Ovary (tissue), 7 donors: ENCODE measurements at regions not wholly inside any gene's neighbourhood (a gene's known extent, or its start where the extent isn't known, plus 50 kb on each side); places are given as distances from the start of the nearest gene placed in this dataset.

ENCODE experiments used
- DNase-seq, 5 donors: peaks; one replicate each; pipeline ENCODE4 v3.0.0-alpha.2; 2019 to 2020
- H3K27ac ChIP-seq, 2 donors: fragments of 200-600 bp; one replicate each; pipeline versions ENCODE4 v1.5.1 to v1.8.0; 2019 to 2022
- H3K27me3 ChIP-seq: fragments of 200-600 bp; one replicate; pipeline ENCODE4 v1.8.0; 2022
- H3K36me3 ChIP-seq: fragments of 200-600 bp; sonication (generic); one replicate; pipeline ENCODE4 v1.5.1; 2019
- H3K4me1 ChIP-seq: one replicate; pipeline ENCODE4 v1.8.1; 2013; ENCODE audit warnings: mild to moderate bottlenecking, moderate library complexity; ENCODE audit not compliant: insufficient read depth
- H3K4me3 ChIP-seq: fragments of 200-600 bp; sonication (generic); one replicate; pipeline ENCODE4 v1.5.1; 2017
- H3K9me3 ChIP-seq, 2 donors: fragments of 200-600 bp in 1 of 2; sonication (generic) in 1 of 2; one replicate each; pipeline versions ENCODE4 v1.5.1 to v1.8.1; 2013 to 2019; ENCODE audit warnings: mild to moderate bottlenecking in 1 of 2, moderate library complexity in 1 of 2
- CTCF ChIP-seq, 3 donors: fragments of 450-650 bp in 2 of 3; fragments of 200-600 bp in 1 of 3; IDR thresholded peaks; one replicate each; pipeline versions ENCODE4 v1.5.1 to v1.8.0; 2016 to 2022; ENCODE audit warnings: antibody characterized with exemption in 3 of 3, mild to moderate bottlenecking in 1 of 3
- EP300 ChIP-seq: sonication (generic); formaldehyde crosslinking; IDR thresholded peaks from one replicate; pipeline ENCODE4 v1.6.1; 2017; ENCODE audit warnings: antibody characterized with exemption
- POLR2A ChIP-seq: fragments of 450-650 bp; IDR thresholded peaks from one replicate; pipeline ENCODE4 v1.6.1; 2017; ENCODE audit warnings: antibody characterized with exemption, mild to moderate bottlenecking, moderate library complexity
- WGBS, 3 donors: extraction: QIAGEN DNeasy Blood & Tissue Kit in 1 of 3; methylation state at CpG; one replicate each; pipeline versions ENCODE4 v1.1.5 to v1.1.7; 2013 to 2017; 5-methylcytosine and 5-hydroxymethylcytosine counted together
- intact Hi-C, 4 donors: fragments of 100-400 bp; cut with DNase I; formaldehyde crosslinking; loops; one replicate each; pipeline versions ENCODE4 v1.11.0 to v1.15.1; 2022 to 2023
- donor health status: DM: no; HTN: no; CAD: no; lungs with moderate emphysema.
- donor health status: DM: no; HTN: no; CAD: no.
- donor health status: Bipolar disorder and iron deficiency.
- donor health status: DM: no; HTN: no; CAD: no.
- donor health status: DM: yes; HTN: yes; CAD: no.

- no peaks in the 10 kb centered on the region for H3K4me1 ChIP-seq
- H3K27me3 ChIP-seq, result no peaks in the 10 kb centered on the region
- no peak overlapping the region for H3K27ac ChIP-seq
- no peaks in the 10 kb centered on the region for H3K36me3 ChIP-seq
- DNase-seq, result no peak
- TF ChIP-seq EP300, result no peak
- intact Hi-C loops, result no loop called here
- H3K4me3 ChIP-seq, result no peak overlapping the region
- H3K9me3 ChIP-seq, result no peaks in the 10 kb centered on the region
These were observed 55.5 kb downstream of the GSPT2 start for GRCh38 chrX:51798701-51799100.

- H3K9me3 ChIP-seq, result no peaks in the 10 kb centered on the region
- no peak overlapping the region for H3K27ac ChIP-seq
- no peaks in the 10 kb centered on the region for H3K36me3 ChIP-seq
- no peaks in the 10 kb centered on the region for H3K27me3 ChIP-seq
- H3K4me3 ChIP-seq, result peak overlapping the region; percentile 44
- peak; percentile 13 to 46 (median 27) for DNase-seq
- intact Hi-C loops, result no loop called here
- H3K4me1 ChIP-seq, result no peaks in the 10 kb centered on the region
- TF ChIP-seq POLR2A (no peak), EP300 (no peak), CTCF (IDR thresholded peaks at IDR 0.05) (no peak)
- 15 to 21% (median 19%) methylated on average over 26 of the region's 26 CpGs for WGBS, 3 donors
These were observed 59.9 kb downstream of the GSPT2 start for GRCh38 chrX:51802917-51803688.

GRCh38 chrX:51803833-51804232, 60.6 kb downstream of the GSPT2 start:
- Histone ChIP-seq H3K4me1 (no peaks in the 10 kb centered on the region), H3K4me3 (no peak overlapping the region), H3K27ac (no peak overlapping the region), H3K9me3 (no peaks in the 10 kb centered on the region), H3K27me3 (no peaks in the 10 kb centered on the region), H3K36me3 (no peaks in the 10 kb centered on the region)
- intact Hi-C loops, result no loop called here
- no peak for DNase-seq
- WGBS, 3 donors, result 57 to 59% (median 58%) methylated on average over 3 of the region's 3 CpGs
- TF ChIP-seq EP300 (no peak), CTCF (IDR thresholded peaks at IDR 0.05) (no peak)

GRCh38 chrX:51804741-51805140, 61.5 kb downstream of the GSPT2 start:
- Histone ChIP-seq H3K9me3 (no peaks in the 10 kb centered on the region), H3K27me3 (no peaks in the 10 kb centered on the region), H3K4me1 (no peaks in the 10 kb centered on the region), H3K36me3 (no peaks in the 10 kb centered on the region), H3K27ac (no peak overlapping the region), H3K4me3 (no peak overlapping the region)
- no peak for DNase-seq
- intact Hi-C loops, result no loop called here
- WGBS, 3 donors, result 72 to 78% (median 76%) methylated on average over 5 of the region's 5 CpGs
- TF ChIP-seq CTCF (IDR thresholded peaks at IDR 0.05), result no peak
- no peak for TF ChIP-seq EP300
- TF ChIP-seq POLR2A, result no peak

GRCh38 chrX:51813886-51814460, 70.7 kb downstream of the GSPT2 start:
- H3K4me1 ChIP-seq, result no peaks in the 10 kb centered on the region
- H3K27me3 ChIP-seq, result no peaks in the 10 kb centered on the region
- no peak overlapping the region for H3K4me3 ChIP-seq
- TF ChIP-seq EP300 (no peak), POLR2A (no peak), CTCF (IDR thresholded peaks at IDR 0.05) (no peak)
- intact Hi-C loops, result no loop called here
- 90 to 93% (median 90%) methylated on average over 12 of the region's 12 CpGs for WGBS, 3 donors
- no peaks in the 10 kb centered on the region for H3K9me3 ChIP-seq
- H3K27ac ChIP-seq, result no peak overlapping the region
- no peaks in the 10 kb centered on the region for H3K36me3 ChIP-seq
- DNase-seq, result no peak
